ENCODE measurements at regions not wholly inside any gene's neighbourhood (a gene's known extent, or its start where the extent isn't known, plus 50 kb on each side); places are given as distances from the start of the nearest gene placed in this dataset.
"Not testable (repeated sequence)": the region's sequence is repeated elsewhere in the genome, so short reads cannot be mapped to it uniquely, and the experiment has no call there.

DNA sequence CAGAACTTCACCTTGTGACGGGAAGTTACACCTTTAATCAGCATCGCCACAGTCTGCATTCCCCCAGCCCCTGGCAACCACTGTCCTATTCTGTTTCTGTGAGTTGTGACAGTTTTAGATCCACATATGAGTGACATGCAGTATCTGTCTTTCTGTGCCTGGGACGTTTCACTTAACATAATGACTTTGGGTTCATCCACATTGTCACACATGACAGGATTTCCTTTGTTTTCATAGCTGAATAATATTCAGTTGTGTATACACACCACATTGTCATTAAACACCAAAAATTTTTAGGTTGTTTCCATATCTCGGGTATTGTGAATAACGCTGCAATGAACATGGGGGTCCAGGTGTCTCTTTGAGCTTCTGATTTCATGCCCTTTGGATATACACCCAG is 62.6 kb upstream of the BDH1 start:
- not testable (repeated sequence) for DNase-seq

DNA sequence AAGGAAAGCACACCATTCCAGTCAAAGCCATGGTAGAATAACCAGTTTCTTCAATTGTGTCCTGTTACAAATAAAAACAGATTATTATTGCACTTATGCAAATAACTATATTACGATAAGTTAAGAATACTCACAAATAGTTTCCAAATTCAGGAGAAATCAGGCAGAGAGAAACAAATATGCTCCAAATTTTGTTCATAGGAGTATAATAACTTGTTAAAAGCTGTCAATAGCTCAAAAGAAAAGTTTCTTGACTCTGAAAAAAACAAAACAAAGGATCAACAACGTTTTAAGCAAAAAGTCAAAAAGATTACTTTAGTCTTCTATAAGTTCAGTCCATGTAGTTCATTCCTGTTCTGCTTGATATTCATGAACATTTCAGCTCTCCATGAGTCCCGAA is 59.7 kb upstream of the BDH1 start:
- no peak for DNase-seq

DNA sequence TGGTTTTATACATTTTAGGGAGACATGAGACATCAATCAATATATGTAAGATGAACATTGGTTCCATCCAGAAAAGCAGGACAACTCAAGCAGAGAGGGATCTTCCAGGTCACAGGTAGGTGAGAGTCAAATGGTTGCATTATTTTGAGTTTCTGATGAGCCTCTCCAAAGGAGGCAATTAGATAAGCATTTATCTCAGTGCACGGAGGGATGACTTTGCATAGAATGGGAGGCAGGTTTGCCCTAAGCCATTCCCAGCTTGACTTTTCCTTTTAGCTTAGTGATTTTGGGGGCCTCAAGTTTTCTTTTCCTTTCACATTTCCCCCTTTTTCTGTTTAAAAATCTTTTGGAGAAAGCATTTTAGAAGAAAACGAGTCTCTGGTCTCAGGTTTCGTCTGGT is 58.4 kb upstream of the BDH1 start:
- not testable (repeated sequence) for DNase-seq

DNA sequence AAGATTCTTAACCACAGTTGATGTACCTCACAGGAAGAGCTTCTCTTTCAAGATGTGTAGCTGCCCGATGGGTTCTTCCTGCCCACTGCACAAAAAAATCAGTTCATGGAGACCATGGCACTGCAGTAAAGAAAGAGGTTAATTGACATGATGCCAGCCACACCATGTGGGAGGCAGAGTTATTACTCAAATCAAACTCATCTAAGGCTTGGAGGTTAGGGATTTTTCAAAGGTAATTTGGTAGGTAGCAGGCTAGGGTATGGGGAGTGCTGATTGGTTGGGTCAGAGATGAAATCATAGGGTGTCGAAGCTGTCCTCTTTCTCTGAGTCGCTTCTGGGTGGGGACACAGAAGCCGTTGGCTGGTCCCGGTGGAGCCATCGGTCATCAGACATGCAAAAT is 57.4 kb upstream of the BDH1 start:
- peak; percentile 43 to 58 for DNase-seq

DNA sequence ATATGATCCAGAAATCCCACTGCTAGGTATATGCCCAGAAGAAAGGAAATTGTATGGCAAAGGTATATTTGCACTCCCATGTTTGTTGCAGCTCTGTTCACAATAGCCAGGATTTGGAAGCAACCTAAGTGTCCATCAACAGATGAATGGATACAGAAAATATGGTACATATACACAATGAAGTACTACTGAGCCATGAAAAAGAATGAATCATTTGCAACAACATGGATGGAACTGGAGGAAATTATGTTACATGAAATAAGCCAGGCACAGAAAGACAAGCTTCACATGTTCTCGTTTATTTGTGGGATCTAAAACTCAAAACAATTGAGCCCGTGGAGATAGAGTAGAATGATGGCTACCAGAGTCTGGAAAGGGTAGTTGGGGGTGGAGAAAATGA is 55.5 kb upstream of the BDH1 start:
- DNase-seq = no peak

DNA sequence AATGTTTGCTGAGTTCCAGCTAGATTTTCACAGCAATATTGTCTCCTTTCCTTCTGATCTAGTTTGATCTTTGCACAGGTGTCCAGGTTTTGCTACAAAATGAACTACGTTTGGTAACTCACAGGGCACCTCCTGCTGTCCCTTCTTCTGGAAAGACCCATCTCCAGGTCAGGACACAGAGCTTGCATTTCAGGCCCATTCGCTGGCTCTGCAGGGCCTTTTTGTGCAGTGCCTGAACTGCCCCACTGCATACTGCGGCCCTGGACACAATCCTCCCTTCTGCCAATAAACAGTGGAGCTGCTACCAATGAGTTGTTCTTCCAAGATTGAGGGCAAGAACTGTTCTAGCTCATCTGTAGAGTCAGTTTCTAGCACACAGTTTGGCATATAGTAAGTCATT is 50.7 kb upstream of the BDH1 start:
- DNase-seq = no peak

Data from CD4-positive, alpha-beta T cell treated with Interleukin-1 beta for 1 hour (primary cell).